ENCODE measurements at regions not wholly inside any gene's neighbourhood (a gene's known extent, or its start where the extent isn't known, plus 50 kb on each side); places are given as distances from the start of the nearest gene placed in this dataset.

GRCh38 chr3:26099692-26100091 lies 309.8 kb downstream of the OXSM start:
- Histone ChIP-seq H3K4me2 (no peak overlapping the region), H3K9me3 (no peaks in the 10 kb centered on the region), H3K9ac (no peak overlapping the region), H4K20me1 (ENCODE audit: insufficient read depth) (no peaks in the 10 kb centered on the region), H3F3A (replicated peaks; ENCODE audit: insufficient read depth) (no peaks in the 10 kb centered on the region), H3K36me3 (replicated peaks in 1 of 2; ENCODE audit: control insufficient read depth in 1 of 2, insufficient read depth in 2 of 2, low read length in 1 of 2) (no peaks in the 10 kb centered on the region), H3K27me3 (ENCODE audit: insufficient read depth) (no peaks in the 10 kb centered on the region), H3K27ac (ENCODE audit: low read depth in 2 of 2, low read length in 1 of 2) (no peak overlapping the region), H2AFZ (ENCODE audit: low read depth) (no peak overlapping the region), H3K79me2 (ENCODE audit: insufficient read depth) (no peaks in the 10 kb centered on the region), H3K9me2 (no peaks in the 10 kb centered on the region), H3K4me1 (ENCODE audit: control insufficient read depth in 1 of 2, insufficient read depth in 2 of 2, low read depth in 1 of 2, low read length in 1 of 2) (no peaks in the 10 kb centered on the region), H3K4me3 (ENCODE audit: low read depth in 2 of 2, low read length in 1 of 2) (no peak overlapping the region)
- no peak for DNase-seq
- ChIA-PET CTCF (no interaction called here), POLR2A (no interaction called here)
- no peak for TF ChIP-seq EP300 (IDR thresholded peaks at IDR 0.05; ENCODE audit: borderline replicate concordance in 1 of 2, low read depth in 1 of 2, low read length in 1 of 2)

DNA sequence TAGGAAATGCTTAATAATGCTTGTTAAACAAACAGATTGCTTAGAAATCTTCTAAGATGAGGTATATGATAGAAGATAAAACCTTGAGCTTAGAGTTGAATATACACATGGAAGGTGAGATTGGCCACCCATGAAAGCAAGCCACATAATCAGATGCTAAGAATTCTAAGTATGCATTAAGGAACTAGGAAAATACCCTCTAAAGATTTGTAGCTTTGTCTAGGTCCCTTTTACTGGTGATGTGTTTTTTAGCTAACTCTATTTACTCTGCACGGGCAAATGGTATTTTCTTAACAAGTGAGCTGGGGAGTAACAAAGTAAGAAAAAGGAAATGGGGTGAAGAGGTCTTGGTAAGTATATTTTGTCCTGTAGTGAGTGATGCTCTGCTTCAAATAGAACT lies 310.3 kb downstream of the OXSM start:
- Histone ChIP-seq H3K36me3 (replicated peaks in 1 of 2; ENCODE audit: control insufficient read depth in 1 of 2, insufficient read depth in 2 of 2, low read length in 1 of 2) (no peaks in the 10 kb centered on the region), H2AFZ (ENCODE audit: low read depth) (no peak overlapping the region), H3K27me3 (ENCODE audit: insufficient read depth) (no peaks in the 10 kb centered on the region), H3K4me3 (ENCODE audit: low read depth in 2 of 2, low read length in 1 of 2) (no peak overlapping the region), H3F3A (replicated peaks; ENCODE audit: insufficient read depth) (no peaks in the 10 kb centered on the region), H3K27ac (ENCODE audit: low read depth in 2 of 2, low read length in 1 of 2) (no peak overlapping the region), H3K9me3 (no peaks in the 10 kb centered on the region), H3K4me1 (ENCODE audit: control insufficient read depth in 1 of 2, insufficient read depth in 2 of 2, low read depth in 1 of 2, low read length in 1 of 2) (no peaks in the 10 kb centered on the region), H3K9me2 (no peaks in the 10 kb centered on the region), H3K9ac (no peak overlapping the region), H3K4me2 (no peak overlapping the region), H4K20me1 (ENCODE audit: insufficient read depth) (no peaks in the 10 kb centered on the region), H3K79me2 (ENCODE audit: insufficient read depth) (no peaks in the 10 kb centered on the region)
- DNase-seq, result no peak
- no peak for TF ChIP-seq RAD21 (IDR thresholded peaks at IDR 0.05; ENCODE audit: low read length)
- ChIA-PET CTCF (no interaction called here), POLR2A (no interaction called here)
- WGBS (ENCODE audit: low lambda C conversion rate), result 10% methylated on average over 1 of the region's 1 CpG

DNA sequence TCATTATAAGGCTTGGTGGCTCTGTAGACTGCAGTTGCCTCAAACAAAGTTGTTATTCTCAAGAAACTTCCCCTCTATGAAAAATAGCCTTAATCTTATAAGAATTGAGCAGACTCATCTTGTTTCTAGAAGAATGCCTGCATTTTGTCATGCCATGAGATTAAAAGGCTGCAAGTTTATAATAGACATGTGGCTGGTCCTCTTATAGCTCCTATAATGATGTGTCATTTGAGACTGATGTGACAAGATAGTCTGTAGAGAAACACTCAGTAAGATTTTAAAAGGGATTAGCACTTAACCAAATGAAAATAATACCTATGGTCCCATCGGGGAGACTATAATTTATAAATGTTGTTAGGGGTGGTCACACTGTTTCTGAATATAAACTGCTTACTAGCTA lies 312.5 kb downstream of the OXSM start:
- POLR2A ChIA-PET, result no interaction called here

More for the DNA sequence above, 312.5 kb downstream of the OXSM start:
- no peaks in the 10 kb centered on the region for H3K36me3 ChIP-seq (replicated peaks in 1 of 2; ENCODE audit: control insufficient read depth in 1 of 2, insufficient read depth in 2 of 2, low read length in 1 of 2)
- 14% methylated on average over 1 of the region's 1 CpG for WGBS (ENCODE audit: low lambda C conversion rate)
- H4K20me1 ChIP-seq (ENCODE audit: insufficient read depth), result no peaks in the 10 kb centered on the region
- no peak overlapping the region for H3K4me2 ChIP-seq
- H3K4me1 ChIP-seq (ENCODE audit: control insufficient read depth in 1 of 2, insufficient read depth in 2 of 2, low read depth in 1 of 2, low read length in 1 of 2), result no peaks in the 10 kb centered on the region
- CTCF ChIA-PET, result no interaction called here
- no peak overlapping the region for H3K4me3 ChIP-seq (ENCODE audit: low read depth in 2 of 2, low read length in 1 of 2)
- DNase-seq, result no peak
- no peaks in the 10 kb centered on the region for H3F3A ChIP-seq (replicated peaks; ENCODE audit: insufficient read depth)
- no peak overlapping the region for H2AFZ ChIP-seq (ENCODE audit: low read depth)
- no peak overlapping the region for H3K27ac ChIP-seq (ENCODE audit: low read depth in 2 of 2, low read length in 1 of 2)
- no peaks in the 10 kb centered on the region for H3K9me3 ChIP-seq
- H3K27me3 ChIP-seq (ENCODE audit: insufficient read depth), result no peaks in the 10 kb centered on the region
- H3K9ac ChIP-seq, result no peak overlapping the region
- no peaks in the 10 kb centered on the region for H3K79me2 ChIP-seq (ENCODE audit: insufficient read depth)
- H3K9me2 ChIP-seq, result no peaks in the 10 kb centered on the region
- TF ChIP-seq TCF12 (IDR thresholded peaks at IDR 0.05) (no peak), EP300 (IDR thresholded peaks at IDR 0.05; ENCODE audit: borderline replicate concordance in 1 of 2, low read depth in 1 of 2, low read length in 1 of 2) (no peak), IRF3 (IDR thresholded peaks at IDR 0.05; ENCODE audit: low read depth, low read length) (no peak), RAD21 (IDR thresholded peaks at IDR 0.05; ENCODE audit: low read length) (no peak), MXI1 (IDR thresholded peaks at IDR 0.05; ENCODE audit: low read depth, low read length) (no peak), ELF1 (IDR thresholded peaks at IDR 0.05) (no peak), EZH2phosphoT487 (IDR thresholded peaks at IDR 0.05; ENCODE audit: borderline replicate concordance, low read depth) (no peak), TAF1 (IDR thresholded peaks at IDR 0.05; ENCODE audit: borderline replicate concordance, low read depth, low read length) (no peak), MEF2A (IDR thresholded peaks at IDR 0.05; ENCODE audit: borderline replicate concordance, low read depth) (no peak), CHD2 (IDR thresholded peaks at IDR 0.05; ENCODE audit: low read length, partially characterized antibody) (no peak), YY1 (IDR thresholded peaks at IDR 0.05; ENCODE audit: low read depth) (no peak), SIN3A (IDR thresholded peaks at IDR 0.05; ENCODE audit: borderline replicate concordance, low read depth, low read length) (no peak), SMC3 (IDR thresholded peaks at IDR 0.05; ENCODE audit: low read depth, low read length) (no peak), FOXM1 (IDR thresholded peaks at IDR 0.05; ENCODE audit: low read depth) (no peak)
- TF ChIP-seq, protein P1, sequence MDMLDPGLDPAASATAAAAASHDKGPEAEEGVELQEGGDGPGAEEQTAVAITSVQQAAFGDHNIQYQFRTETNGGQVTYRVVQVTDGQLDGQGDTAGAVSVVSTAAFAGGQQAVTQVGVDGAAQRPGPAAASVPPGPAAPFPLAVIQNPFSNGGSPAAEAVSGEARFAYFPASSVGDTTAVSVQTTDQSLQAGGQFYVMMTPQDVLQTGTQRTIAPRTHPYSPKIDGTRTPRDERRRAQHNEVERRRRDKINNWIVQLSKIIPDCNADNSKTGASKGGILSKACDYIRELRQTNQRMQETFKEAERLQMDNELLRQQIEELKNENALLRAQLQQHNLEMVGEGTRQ (IDR thresholded peaks at IDR 0.05; ENCODE audit: borderline replicate concordance, low read depth, low read length), result no peak
- TF ChIP-seq, protein P2, sequence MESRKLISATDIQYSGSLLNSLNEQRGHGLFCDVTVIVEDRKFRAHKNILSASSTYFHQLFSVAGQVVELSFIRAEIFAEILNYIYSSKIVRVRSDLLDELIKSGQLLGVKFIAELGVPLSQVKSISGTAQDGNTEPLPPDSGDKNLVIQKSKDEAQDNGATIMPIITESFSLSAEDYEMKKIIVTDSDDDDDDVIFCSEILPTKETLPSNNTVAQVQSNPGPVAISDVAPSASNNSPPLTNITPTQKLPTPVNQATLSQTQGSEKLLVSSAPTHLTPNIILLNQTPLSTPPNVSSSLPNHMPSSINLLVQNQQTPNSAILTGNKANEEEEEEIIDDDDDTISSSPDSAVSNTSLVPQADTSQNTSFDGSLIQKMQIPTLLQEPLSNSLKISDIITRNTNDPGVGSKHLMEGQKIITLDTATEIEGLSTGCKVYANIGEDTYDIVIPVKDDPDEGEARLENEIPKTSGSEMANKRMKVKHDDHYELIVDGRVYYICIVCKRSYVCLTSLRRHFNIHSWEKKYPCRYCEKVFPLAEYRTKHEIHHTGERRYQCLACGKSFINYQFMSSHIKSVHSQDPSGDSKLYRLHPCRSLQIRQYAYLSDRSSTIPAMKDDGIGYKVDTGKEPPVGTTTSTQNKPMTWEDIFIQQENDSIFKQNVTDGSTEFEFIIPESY (IDR thresholded peaks at IDR 0.05; ENCODE audit: borderline replicate concordance, low read depth), result no peak
- TF ChIP-seq, protein P3, sequence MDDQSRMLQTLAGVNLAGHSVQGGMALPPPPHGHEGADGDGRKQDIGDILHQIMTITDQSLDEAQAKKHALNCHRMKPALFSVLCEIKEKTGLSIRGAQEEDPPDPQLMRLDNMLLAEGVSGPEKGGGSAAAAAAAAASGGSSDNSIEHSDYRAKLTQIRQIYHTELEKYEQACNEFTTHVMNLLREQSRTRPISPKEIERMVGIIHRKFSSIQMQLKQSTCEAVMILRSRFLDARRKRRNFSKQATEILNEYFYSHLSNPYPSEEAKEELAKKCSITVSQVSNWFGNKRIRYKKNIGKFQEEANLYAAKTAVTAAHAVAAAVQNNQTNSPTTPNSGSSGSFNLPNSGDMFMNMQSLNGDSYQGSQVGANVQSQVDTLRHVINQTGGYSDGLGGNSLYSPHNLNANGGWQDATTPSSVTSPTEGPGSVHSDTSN (IDR thresholded peaks at IDR 0.05), result no peak

Measured in SK-N-SH (cell line).